Spinal cord (tissue), 9 donors: ENCODE measurements at regions not wholly inside any gene's neighbourhood (a gene's known extent, or its start where the extent isn't known, plus 50 kb on each side); places are given as distances from the start of the nearest gene placed in this dataset.

ENCODE experiments used
- DNase-seq, 6 donors: peaks; one replicate each; pipeline versions ENCODE4 v3.0.0 to v3.0.0-alpha.2; 2013 to 2015; ENCODE audit warnings: low spot score in 6 of 6, low read depth in 4 of 6
- H3K27ac ChIP-seq: one replicate; pipeline ENCODE4 v1.5.1; 2013; ENCODE audit warnings: low read depth, low read length, control low read depth
- H3K27me3 ChIP-seq: one replicate; pipeline ENCODE4 v1.6.1; 2013; ENCODE audit warnings: low read length; ENCODE audit not compliant: control insufficient read depth, insufficient read depth
- H3K36me3 ChIP-seq: one replicate; pipeline ENCODE4 v1.6.1; 2013; ENCODE audit warnings: low read length; ENCODE audit not compliant: control insufficient read depth, insufficient read depth
- H3K4me1 ChIP-seq: one replicate; pipeline ENCODE4 v1.6.1; 2013; ENCODE audit warnings: low read length; ENCODE audit not compliant: control insufficient read depth, insufficient read depth
- H3K4me3 ChIP-seq: one replicate; pipeline ENCODE4 v1.5.1; 2013; ENCODE audit warnings: low read depth, low read length, control low read depth
- H3K9me3 ChIP-seq: one replicate; pipeline ENCODE4 v1.6.1; 2013; ENCODE audit warnings: low read length; ENCODE audit not compliant: control insufficient read depth, insufficient read depth
- WGBS: methylation state at CpG from one replicate; pipeline ENCODE4 v1.1.5; 2013; ENCODE audit warnings: missing lambda C conversion rate; ENCODE audit not compliant: insufficient coverage; 5-methylcytosine and 5-hydroxymethylcytosine counted together
- donor health status: healthy.

DNA sequence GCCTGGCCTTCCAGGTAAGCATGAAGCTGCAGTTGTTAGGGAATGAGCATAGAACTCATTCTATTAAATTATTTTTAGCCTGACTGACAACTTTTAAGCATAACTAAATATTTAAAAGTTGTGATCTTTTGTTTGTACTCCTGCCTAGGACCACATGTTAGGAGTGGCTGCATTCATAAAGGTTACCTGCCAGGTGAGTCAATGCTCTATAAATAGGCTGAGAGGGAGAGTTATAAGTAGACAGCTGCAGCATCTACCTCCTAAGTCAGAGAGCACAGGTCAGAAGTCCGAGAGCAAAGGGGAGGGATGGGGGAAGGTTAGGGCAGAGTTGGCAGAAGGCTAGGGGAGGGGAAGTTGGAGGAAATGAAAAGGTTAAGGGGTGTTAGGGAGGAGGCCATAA, 292.4 kb upstream of the TLE4 start:
- no CpG with 5 or more reads among the region's 1 CpG for WGBS
- Histone ChIP-seq H3K27me3 (peaks cover 14% of the 10 kb centered on the region), H3K36me3 (no peaks in the 10 kb centered on the region), H3K4me1 (peaks cover 8% of the 10 kb centered on the region), H3K4me3 (no peak overlapping the region), H3K9me3 (no peaks in the 10 kb centered on the region), H3K27ac (no peak overlapping the region)
- no peak for DNase-seq

DNA sequence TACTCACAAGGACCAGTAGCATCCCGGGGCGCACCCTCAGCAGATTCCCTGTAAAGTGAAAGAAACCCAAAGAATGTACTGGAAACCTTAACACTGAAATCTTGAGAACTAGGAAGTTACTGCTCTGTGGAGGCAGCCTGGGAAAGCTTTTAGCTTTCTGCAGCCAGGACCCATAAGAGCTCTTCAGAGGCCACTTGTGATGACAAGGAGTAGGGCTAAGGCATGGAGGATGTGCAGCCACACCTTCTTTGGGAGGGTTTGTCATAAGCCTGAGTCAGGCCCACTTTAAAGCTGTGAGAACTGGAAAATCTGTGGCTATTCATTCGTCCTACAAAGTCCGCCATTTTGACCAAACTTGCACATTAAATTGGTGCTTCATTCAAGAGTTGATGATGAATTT, 291.1 kb upstream of the TLE4 start:
- WGBS, result 100% methylated on average over 2 of the region's 4 CpGs
- no peak overlapping the region for H3K27ac ChIP-seq

DNA sequence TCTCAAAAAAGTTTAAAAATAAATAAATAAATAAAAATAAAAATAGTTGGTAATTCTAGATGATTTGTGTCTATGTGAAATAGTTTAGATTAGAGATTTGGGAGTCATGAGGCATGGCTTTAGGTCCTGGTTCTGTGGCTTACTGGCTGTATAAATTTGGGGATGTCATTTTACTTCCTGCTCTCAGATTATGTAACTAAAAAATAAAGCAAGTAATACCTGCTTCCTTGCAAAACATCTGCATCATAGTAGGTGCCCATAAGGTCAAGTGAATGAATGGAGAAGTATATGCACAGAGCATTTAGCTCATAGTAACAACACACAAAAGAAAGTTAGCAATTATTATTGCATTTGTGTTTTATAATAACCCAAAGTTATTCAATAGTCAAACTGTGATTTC, 287.7 kb upstream of the TLE4 start:
- no peak for DNase-seq
- Histone ChIP-seq H3K36me3 (no peaks in the 10 kb centered on the region), H3K4me3 (no peak overlapping the region), H3K9me3 (no peaks in the 10 kb centered on the region), H3K27me3 (peaks cover 13% of the 10 kb centered on the region), H3K4me1 (peaks cover 6% of the 10 kb centered on the region), H3K27ac (no peak overlapping the region)

More for the DNA sequence above, 291.1 kb upstream of the TLE4 start:
- Histone ChIP-seq H3K36me3 (no peaks in the 10 kb centered on the region), H3K4me3 (no peak overlapping the region), H3K4me1 (peaks cover 8% of the 10 kb centered on the region), H3K27me3 (peaks cover 14% of the 10 kb centered on the region), H3K9me3 (no peaks in the 10 kb centered on the region)
- no peak for DNase-seq

DNA sequence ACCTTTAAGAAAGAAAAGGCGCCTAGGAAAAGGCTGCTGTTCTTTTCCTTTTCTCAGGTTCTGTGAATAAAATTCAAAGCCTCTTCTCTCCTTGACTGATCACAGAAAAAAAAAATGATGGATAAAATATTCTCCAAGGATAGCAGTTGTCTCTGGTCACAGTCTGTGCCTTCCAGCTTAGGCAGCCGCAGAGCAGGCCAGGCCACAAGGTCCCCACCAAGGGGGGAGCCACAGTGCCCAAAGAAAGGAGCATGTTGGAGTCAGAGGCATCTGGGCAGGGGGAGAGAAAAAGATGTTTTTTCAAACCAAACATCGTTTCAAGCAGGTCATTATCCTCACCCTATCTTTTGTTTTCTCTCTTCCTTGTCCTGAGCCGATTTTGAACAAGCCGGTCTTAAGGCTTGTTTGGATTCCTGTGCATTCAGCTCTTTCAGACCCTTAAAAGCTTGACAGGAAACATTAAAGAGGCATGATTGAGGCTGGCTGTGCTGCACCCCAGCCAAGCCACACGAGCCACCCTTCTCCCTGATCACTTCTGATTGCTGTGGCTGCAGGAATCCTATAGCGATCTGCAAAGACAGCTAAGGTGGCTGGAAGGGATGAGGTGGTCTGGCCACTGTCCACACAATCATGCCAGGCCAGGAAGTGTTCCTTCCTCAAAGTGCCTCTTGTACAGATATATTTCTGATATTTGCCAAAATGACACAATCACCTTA, 284.6 kb upstream of the TLE4 start:
- H3K9me3 ChIP-seq, result no peaks in the 10 kb centered on the region
- no peak for DNase-seq
- WGBS, result 42% methylated on average over 5 of the region's 7 CpGs
- peaks cover 11% of the 10 kb centered on the region for H3K27me3 ChIP-seq
- H3K4me1 ChIP-seq, result peaks cover 6% of the 10 kb centered on the region
- H3K36me3 ChIP-seq, result no peaks in the 10 kb centered on the region
- H3K4me3 ChIP-seq, result no peak overlapping the region
- no peak overlapping the region for H3K27ac ChIP-seq

DNA sequence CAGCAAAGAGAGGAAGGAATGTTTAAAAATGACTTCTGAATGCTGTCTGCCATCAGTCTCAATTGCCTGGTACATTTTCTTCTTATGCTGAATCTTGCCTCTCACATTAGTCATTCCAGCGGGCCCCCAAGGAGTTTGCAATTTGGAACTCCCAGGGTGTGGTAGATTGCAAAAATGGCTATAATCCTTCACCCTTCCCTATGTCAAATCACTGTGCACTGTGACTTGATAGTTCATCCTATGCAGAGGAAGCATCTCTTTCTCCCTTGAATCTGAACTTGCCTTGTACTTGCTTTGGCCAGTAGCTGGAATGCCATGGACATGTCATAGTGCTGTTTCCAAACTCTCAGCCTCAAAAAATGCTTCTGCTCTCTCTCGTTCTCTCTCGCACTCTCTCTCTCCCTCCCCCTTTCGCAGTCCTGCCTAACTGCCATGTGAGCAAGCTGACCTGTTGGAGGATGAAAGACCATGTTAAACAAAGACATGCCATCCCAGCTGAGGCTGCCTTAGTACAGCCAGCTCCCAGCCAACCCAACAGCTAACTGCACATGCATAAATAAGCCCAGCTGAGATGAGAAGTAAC, 284.0 kb upstream of the TLE4 start:
- 48% methylated on average over 3 of the region's 4 CpGs for WGBS
- Histone ChIP-seq H3K27me3 (peaks cover 11% of the 10 kb centered on the region), H3K27ac (no peak overlapping the region), H3K9me3 (no peaks in the 10 kb centered on the region), H3K4me3 (no peak overlapping the region), H3K4me1 (peaks cover 6% of the 10 kb centered on the region), H3K36me3 (no peaks in the 10 kb centered on the region)
- DNase-seq, result peak in 1 of 6 donors; percentile 44

DNA sequence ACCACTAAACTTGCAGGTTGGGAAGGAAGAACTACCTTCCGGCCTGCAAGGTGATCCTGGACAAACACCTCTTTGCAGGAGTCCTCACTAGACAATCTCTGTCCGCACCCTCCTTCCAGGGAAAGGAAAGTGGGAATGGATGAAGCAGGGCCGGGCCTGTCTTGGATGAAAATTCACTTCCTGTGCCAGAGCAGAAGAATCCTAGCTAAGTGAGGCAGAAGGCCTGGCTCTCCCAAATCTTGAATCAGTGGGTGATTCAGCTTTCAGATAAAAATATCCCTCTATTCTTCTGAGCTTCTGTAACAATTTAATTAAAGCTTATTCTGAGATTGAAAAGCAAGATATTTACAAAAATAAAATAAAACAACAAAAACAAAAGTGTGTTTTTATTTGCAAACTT, 281.9 kb upstream of the TLE4 start:
- no peaks in the 10 kb centered on the region for H3K36me3 ChIP-seq
- WGBS, result 100% methylated on average over 1 of the region's 3 CpGs
- DNase-seq, result no peak
- H3K4me3 ChIP-seq, result no peak overlapping the region
- no peaks in the 10 kb centered on the region for H3K9me3 ChIP-seq
- H3K27ac ChIP-seq, result no peak overlapping the region
- peaks cover 11% of the 10 kb centered on the region for H3K27me3 ChIP-seq
- peaks cover 6% of the 10 kb centered on the region for H3K4me1 ChIP-seq

DNA sequence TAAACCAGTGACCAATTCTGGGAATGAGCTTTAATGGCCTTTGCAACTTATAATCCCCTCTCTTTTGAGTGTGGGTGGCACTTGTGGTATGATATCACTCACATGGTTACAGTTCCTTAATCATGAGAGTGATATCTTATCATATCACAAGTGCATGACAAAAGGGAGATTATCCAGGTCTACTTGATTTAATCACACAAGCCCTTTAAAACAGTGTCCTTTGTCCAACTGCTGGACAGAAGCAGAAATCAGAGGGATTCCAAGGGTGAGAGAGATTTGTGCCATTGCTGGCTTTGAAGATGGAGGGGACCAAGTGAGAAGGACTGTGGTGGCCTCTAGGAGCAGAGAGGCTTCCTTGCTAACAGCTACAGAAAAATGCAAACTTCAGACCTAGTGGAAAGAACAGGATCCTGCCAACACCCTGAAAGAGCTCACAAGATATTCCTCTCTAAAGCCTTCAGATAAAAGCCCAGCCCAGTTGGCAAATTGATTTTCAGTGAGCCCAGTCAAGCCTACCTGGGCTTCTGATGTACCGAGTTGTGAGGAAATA, 279.0 kb upstream of the TLE4 start:
- Histone ChIP-seq H3K27me3 (peaks cover 2% of the 10 kb centered on the region), H3K4me1 (no peaks in the 10 kb centered on the region), H3K27ac (no peak overlapping the region), H3K36me3 (no peaks in the 10 kb centered on the region), H3K4me3 (no peak overlapping the region), H3K9me3 (no peaks in the 10 kb centered on the region)
- WGBS, result 80% methylated on average over 1 of the region's 1 CpG
- no peak for DNase-seq

DNA sequence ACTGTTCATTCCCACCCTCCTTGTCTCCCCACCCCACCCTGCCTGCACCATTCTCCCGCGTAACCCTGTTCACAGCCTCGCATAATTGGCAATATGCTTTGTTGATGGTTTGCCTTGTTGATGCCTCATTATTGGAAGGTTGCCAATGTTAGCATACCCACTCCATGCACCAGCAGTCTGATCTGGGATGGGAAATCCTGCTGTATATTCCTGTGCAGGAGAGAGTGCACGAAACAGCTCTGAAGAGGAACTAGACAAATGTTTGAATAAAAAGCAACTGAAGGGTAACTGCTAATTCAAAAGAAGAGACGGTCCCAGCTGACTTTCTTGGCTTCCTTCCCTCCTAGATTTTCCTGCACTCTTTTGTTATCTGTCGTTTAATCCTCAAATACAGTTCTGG, 271.7 kb upstream of the TLE4 start:
- Histone ChIP-seq H3K27me3 (peaks cover 8% of the 10 kb centered on the region), H3K4me1 (no peaks in the 10 kb centered on the region), H3K4me3 (no peak overlapping the region), H3K36me3 (no peaks in the 10 kb centered on the region), H3K9me3 (no peaks in the 10 kb centered on the region), H3K27ac (no peak overlapping the region)
- DNase-seq, result peak in 2 of 6 donors; percentile 75 to 82
- 14% methylated on average over 1 of the region's 6 CpGs for WGBS

DNA sequence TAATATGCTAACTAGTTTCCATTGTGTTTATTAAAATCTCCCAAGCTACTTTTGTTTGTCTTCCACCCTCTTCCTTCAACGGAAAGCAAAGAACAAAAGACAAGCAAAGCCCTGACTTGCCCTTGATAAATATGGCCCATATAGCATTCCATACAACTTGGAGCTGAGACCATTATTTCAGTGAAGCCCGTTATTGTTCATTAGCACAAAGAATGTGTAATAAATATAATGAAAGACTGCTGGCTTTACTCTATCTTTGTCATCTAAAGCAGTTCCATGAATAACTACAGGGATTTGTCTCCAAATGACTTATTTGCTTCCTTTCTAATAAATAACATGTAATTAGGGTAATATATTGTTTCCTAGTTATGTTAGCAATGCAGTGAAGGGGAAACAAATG, 270.7 kb upstream of the TLE4 start:
- Histone ChIP-seq H3K9me3 (no peaks in the 10 kb centered on the region), H3K4me3 (no peak overlapping the region), H3K36me3 (no peaks in the 10 kb centered on the region), H3K4me1 (no peaks in the 10 kb centered on the region), H3K27ac (no peak overlapping the region), H3K27me3 (peaks cover 8% of the 10 kb centered on the region)
- DNase-seq, result peak in 1 of 6 donors; percentile 85
- no CpG with 5 or more reads among the region's 2 CpGs for WGBS
